Renal pelvis (tissue), 1 donor: ENCODE measurements at regions not wholly inside any gene's neighbourhood (a gene's known extent, or its start where the extent isn't known, plus 50 kb on each side); places are given as distances from the start of the nearest gene placed in this dataset.

Experiments used
- DNase-seq: peaks from one replicate; pipeline ENCODE4 v3.0.0-alpha.2; 2013

DNA sequence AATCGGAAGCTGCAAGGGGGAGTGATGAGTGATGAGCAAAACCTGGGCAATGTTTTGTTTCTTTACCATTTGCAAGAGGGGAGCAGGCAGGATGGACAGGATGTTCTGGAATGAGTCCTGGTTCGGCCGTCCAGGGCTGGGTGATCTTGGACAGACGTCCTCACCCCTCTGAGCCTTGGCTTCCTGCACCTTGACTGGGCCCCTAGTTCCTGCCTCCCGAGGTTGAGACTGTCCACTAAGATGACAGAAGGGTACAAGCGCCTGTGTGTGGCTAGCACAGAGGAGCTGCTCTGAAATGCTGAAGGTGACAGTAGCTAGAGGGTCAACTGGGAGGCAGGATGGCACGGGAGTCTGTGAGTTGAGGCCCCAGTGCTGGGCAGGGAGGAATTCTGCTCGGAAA lies 306.2 kb downstream of the MN1 start:
- no peak for DNase-seq

DNA sequence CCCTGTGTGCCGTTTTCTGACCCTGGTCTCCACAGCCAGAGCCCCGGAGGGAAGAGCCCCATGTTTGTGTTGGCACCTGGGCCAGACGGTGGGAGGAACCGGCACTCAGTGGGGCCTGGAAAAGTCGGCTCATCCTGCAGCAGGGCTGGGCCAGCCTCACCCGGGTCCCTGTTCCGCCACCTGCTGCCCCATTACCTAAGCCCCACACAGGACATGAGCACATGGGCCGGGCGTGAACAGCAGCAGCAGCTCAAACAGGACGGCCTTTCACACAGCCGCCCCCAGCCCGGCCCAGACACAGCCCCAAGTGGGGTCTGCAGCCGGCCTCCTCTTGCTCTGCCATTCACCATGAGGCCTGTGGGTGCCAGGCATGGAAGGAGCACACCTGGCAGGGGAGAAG lies 302.4 kb downstream of the MN1 start:
- DNase-seq = no peak

DNA sequence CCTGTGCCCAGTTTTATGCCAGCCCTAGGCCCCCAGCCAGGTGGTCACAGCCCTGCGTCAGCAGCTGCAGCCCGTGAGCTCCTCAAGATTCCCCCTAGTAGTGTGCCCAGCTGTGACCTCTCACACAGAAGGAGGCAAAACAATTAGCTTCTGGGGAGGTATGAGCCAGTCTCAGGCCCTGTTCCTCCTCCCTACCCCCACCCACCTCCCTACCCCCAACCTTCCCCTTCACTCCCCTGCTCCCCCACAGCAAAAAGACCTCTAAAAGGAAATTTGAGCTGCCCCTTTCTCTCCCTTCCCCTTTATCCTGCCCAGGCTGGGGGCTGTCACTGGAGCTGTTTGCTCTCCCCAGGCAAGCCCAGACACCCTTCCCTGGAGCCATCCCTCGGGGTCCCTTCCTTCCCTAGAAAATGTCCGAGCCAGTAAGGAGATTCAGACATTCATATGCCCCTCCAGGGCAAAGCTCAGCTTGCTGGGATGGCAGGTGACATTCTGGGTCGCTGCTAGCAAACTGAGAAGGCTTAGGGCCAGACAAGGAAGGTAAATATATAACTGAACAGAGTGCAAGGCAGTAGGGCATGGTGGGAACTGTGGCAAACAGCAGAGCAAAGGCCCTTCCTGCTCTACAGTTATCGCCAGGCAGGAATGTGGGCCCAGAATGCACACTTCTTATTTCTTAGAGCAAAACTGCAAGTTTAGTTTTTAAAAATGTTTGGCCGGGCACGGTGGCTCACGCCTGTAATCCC lies 300.2 kb downstream of the MN1 start:
- no peak for DNase-seq

DNA sequence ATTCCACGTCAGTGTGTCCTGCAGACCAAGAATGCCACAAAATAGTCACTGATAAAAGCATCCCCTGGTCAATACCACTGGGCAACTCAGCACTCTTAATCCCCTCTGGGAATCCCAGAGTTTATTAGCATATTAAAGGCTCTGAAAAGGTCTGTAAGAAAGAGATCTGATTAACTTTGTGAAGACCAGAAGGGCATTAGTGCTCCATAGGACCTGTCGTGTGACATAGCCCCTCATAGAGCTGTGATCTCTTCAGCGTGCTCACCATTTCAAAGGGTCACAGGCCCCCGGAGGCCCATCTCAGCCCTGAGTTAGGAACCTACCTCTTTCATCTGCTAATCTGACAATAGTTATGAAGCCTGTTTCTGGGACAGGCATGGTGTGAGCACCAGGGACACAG lies 299.2 kb downstream of the MN1 start:
- DNase-seq = no peak

DNA sequence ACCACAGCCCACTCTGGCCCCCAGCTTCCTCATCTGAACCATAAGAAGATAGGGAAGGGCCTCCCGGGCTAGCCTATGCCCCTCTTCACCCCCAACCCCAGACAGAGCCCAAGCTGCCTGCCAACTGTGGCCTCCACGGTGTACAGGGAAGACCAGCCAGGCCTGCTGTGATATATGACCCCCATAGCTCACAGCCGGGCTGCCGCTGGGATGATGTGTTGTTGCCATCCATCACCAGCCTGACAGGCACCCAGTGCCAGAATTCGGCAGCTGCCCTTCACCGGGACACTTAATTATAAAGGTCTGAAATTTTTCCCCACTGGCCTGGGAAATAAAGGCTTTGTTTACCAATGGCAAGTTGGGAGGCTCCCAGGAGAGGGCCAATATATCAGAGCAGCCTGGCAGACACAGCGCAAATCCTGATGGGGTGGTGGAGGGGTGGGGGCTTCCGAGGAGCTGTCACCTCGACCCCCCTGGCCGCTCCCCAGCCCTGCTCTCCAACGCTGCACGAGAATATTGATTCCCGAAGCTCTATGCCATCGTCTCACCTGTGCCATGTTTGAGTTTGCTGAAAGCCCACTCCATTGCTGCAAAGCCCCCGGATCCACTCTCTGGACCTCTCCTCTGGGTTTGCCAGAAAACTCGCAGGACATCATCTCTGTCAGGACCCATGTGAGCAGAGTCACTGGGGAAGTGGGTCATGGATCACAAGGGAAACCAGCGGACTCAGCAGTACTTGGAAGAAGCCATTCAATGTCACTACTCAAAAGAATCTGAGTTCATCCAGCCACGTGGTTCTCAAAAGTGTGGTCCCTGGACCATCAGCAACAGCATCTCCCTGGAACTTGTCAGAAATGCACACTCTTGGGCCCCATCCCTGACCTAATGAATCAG lies 296.9 kb downstream of the MN1 start:
- DNase-seq = no peak

DNA sequence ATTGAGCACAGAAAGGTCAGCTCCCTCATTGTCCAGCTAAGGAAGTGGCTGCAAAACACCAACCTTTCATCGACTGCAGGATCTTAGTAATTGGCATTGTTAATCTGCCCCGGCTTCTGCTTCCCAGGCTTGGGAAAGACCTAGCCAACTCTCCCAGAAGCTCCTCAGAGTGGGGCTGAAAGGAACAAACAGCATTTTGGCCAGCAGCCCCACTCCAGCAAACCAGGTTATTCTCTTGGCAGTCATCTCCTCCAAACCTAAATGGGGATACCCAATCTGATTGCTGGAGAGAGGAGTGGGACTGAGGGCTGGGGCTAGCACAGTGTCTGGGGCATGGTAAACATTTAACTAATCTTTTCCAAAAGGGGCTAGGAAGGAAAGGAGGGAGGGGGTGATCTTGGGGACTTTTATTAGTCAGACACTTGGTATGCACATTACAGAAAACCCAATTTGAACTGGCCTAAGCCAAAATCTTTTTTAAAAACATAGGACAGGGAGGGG lies 294.4 kb downstream of the MN1 start:
- DNase-seq = no peak

DNA sequence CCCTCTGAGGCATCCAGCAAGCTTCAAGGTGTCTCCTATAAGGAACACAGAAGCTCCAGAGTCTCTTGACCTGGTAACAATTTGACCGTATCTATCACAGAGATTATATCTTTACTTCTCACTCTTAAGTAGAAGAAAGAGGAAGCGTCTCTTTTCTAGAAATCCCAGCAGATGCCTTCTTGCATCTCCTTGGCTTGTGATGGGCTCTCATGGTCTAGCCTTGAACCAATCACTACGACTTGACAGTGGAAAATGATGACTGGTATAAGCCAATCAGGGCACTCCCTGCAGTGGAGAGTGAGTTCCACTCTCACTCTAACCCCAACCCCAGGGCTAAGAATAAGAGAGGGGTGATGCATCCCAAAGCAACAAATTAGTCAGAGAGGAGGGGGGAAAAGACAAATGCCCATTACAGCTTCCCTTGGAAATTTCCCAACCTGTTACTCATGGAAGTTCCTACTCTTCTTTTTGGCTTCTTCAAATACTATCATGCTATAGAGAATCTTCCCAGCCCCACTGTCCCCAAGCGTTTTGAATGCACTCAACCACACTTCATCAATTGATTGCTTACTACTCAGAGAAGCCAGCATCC lies 293.5 kb downstream of the MN1 start:
- no peak for DNase-seq

DNA sequence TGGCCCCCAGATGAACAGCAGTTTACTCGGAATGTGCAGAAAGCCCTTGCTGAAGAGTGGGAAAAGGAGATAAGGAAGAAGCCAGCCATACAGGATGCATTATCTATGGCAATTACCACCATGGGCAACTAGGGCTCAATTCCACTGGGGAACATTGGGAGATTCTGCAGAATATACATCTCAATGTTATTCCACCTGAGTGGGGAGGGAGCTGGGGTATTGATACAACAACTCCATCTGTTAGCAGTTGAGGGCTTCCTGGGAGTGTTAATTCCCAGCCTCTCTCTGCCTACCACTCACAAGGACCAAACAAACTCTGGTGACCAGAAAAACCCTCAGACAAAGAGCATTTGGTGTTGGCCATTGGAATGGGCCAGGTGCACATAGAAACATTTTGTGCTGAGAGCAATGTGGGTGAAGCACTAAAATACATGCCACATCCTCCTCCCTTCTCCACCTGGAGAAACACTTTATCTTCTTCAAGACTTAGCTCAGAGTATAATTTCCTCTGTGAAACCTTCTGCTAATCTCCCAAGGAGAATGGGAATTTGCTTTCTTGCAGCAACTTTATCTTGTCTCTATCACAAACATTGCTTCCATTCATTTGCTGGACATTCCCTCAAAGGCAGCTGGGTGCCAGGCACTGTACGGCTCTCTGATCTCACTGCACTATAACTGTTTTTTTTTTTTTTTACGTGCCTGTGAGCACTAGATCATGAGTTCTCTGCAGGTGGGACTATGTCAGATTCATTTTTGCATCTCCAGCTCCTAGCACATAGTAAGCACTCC lies 292.2 kb downstream of the MN1 start:
- no peak for DNase-seq

DNA sequence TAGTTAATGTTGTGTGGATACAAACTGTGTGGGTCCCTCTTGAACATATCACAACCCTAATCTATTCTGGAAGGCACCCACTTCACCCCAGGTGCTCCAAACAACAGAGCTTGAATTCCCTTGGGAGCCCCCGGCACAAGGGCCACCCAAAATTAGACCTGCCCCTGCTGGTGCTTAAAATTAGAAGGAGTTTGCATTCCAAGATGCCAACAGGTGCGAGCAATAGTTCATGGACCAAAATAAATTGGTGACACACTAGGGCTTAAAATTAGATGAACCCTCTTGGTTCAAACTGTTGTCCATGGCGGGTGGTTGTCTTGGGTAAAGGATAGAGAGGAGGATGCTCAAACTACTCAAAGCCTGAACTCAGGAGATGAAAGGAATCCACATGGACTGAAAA lies 291.5 kb downstream of the MN1 start:
- DNase-seq = no peak

DNA sequence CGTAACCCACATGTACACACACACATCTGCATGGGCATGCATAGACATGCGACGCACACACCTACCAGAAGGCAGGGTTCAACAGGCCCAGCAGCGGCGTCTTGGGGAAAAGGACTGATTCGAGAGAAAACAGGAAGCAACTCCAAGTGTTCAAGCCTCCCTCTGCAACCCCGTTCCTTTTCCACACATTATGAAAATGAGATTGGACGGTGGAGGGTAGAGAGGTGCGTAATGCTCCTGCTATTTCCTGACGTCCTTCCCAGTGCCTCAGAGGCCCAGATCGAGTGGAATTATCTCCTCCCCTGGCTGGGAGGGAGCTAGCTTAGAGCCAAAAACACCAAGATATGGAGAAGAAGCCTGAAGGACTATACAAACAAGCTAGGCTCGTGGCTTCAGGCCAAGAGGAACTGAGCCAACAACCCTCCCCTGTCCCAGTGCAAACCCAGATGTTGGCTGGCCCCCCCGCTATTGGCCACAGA lies 289.2 kb downstream of the MN1 start:
- no peak for DNase-seq

DNA sequence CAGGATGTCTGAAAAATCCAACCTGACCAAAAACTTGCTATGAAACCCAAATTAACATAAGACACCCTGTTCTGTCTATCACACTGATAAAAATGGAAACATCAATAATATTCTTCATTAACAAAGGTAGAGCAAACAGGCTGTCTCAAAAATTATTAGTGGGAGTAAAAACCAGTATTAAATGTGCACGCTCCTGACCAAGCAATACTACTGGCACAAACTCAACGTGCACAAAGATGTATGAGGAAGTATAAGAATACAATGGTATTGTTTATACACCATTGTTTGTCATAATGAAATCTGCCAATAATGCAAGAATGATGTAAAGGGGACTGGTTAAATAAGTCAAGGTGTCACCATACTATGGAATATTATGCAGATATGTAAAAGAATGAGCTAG lies 288.5 kb downstream of the MN1 start:
- no peak for DNase-seq

DNA sequence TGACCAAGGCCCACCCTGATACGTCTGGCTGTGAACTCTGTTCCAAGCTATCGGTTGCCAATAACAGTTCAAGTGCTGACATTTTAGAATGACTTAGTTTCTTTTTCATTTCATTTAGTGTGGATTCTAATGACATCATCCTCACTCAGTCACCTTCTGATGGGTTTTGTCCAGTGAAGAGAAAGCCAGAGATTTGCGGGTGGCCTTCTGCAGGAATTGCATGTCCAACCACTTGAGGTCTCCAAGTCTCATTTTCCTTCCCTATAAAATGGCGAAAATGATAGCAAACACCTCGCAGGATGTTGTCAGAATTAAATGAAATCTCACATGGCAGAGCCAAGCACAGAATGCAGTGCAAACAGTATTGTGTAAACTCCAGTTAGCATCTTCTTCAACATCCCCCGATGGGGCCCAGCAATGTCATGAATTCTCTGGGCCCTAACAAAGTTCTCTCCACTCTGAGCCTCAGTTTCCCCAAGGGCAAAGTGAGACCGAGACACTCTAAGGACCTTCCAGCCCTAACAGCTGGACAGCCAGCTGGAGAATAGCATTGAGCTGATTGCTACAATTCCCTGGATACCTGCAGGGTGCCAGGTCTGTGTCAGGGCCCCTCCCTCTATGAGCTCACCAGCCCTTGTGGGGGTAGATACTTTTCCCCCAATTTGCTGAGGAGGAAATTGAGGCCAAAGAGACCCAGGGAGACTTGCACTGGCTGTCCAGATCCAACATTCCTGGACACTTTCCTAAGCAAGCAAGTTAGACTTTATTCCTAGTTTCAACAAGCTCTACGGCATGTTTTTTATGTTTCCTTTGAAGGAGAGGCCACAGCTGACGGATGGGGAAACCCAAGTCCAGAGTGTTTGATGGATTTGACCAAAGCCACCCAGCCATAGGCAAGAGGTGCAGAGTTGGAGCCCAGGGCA lies 286.7 kb downstream of the MN1 start:
- DNase-seq = peak; percentile 35

DNA sequence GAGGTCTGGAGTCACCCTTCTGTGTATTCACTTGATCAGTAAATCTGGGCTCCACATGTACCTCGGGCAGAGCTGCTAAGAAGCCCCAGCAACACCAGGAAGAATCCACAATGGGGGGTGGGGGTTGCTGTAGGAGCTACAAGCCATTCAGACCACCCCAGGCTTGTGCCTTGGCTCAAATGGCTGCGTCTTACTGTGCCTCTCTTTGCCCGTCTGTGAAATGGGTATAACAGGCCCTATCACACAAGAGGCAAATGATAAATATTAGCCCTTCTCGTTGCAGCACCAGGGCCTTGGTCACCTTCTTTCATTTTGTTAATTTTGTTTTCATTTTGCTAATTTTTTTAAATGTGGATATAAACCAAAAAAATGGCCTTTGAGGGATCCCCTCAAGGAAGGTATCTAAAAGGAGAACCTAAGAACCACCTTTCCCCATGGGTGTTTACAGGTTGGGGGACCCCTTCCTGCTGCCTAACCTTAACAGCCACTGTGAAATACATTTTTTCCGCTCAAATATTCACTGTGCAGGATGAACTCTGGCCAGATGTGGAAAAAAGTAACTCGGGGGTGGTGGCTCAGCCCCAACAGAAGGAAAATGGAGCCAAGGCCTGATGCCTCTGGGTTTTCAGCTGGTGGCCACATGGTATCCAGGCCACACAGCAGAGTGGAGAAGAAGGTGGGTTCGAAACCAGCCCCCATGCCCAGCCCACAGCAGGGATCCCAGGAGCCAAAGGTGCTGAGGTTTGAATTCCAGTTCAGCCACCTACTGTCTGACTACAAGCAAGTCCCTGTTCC lies 284.0 kb downstream of the MN1 start:
- DNase-seq = no peak

DNA sequence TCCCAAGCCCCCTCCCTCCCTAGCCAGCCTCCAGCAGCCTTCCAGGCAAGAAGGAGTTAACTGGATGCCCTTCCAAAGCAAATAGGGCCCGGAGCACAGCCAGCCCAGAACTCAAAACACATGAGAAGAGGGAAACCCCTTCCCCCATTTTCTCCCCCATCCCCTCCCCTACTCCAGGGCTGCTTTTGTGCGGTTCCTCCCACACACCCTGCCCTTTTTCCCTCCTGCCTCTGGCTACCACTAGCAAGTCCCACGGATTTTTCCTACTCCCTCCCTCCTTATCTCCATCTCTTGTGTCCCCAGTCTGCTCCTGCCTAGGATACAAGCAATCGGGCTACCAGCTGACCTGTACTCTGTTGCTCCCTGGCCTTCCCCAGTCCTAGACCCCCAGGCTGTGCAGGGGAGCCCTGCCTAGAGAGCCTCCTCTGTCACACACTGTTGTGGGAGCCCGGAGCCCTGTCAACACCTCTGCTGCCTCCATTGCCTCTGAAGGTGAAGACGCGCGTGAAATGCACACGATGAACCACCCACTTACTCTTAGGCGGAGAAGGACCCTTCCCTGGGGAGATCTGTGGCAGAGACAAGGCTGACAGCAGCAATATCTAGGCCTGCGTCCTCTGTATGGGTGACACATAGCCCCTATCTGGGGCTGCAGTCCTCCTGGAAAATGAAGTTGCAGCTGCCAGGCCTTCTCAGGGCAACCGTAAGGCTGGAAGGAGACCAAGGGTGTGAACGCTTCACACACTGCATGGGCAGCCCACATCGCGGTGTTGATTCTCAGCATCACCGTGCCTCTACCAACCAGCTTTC lies 282.8 kb downstream of the MN1 start:
- peak; percentile 54 for DNase-seq

DNA sequence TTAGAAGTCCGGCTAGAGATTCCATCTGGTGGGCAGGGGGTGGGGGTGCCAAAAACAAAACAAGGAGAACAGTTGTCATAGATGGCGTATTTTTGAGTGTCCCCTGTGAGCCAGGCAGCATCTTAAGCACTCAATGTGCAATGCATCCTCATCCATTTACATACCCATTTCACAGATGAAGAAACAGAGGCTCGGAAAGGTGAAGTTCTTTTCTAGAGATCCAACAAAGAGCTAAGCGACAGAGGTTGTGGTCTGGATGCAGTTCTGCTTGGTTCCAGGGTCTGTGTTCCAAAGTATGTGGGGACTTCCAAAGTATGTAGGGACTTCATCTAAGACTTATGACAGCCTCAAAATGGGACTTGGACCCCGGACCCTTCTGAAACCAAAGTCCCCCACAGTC lies 277.8 kb downstream of the MN1 start:
- DNase-seq = no peak

DNA sequence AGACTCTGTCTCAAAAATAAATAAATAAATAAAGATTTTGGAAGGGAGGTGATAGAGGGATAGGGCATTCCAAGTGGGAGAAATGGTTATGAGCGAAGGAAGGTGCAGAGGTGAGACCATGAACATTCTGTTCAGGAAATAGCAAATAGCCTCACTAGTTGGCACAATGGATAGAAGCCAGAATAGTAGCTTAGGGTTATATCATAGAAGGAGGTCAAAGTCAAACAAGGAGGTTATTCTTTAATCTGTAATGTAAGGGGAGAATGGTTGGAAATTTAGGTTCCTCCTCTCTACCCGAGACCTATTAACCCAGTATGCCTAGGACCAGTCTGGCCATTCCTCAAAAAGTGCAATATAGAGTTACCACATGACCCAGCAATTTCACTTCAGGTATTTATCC lies 275.8 kb downstream of the MN1 start:
- no peak for DNase-seq

DNA sequence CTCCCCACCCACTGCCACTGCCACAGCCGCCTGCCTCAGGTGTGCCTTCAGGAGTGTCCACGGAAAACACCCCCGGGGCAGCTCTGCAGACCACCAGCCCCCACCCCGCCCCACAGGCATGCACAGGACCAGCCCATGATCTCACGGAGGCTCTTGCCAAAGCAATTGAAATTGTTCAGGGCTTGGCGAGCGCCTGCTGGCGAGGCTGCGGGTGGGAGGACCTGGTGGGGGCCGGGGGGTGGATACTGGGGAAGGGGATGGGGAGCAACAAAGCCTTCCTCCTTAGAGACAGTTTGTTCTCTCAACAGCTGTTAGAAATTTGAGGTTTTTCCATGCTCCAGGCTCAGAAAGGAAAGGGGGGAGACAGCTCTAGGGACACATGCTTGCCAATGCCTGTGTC lies 274.7 kb downstream of the MN1 start:
- no peak for DNase-seq

DNA sequence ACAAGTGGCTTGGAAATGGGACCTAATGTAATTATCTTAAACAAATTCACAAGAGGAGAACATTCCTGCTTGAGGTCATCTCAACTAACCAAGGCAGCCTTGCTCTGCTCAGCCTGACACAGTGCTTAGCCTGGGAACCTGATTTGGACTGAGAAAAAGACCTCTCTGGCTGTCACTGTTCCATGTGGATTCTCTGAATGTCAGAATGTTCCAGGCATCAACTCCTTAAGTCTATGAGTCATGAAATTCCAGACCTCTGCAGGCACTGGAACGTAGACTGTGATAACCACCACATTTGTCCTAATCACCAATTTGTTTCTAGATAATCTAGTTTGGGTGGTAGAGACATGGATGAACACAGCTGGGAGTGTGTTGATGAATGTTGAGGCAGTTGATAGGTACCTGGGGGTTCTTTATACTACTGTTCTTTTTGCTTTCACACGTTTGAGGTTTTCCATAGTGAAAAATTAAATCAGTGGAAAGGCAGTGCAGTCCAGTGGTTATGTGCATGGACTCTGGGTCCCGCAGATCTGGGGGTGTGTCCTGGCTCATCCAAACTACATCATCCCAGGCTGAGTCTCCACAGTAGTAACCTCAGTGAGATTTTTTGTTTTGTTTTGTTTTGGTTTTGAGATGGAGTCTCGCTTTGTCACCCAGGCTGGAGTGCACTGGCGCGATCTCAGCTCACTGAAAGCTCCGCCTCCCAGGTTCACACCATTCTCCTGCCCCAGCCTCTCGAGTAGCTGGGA lies 269.6 kb downstream of the MN1 start:
- DNase-seq = no peak
